Activated CD8-positive, alpha-beta T cell treated with anti-CD3 and anti-CD28 coated beads, Interleukin-2, amount 10 ng/mL, durations not matched to agents 7 days and 5 days (primary cell): ENCODE measurements at regions not wholly inside any gene's neighbourhood (a gene's known extent, or its start where the extent isn't known, plus 50 kb on each side); places are given as distances from the start of the nearest gene placed in this dataset.

Experiments used
- ATAC-seq: fragments of 150-1000 bp; cut with Tn5 transposase; one replicate; pipeline ENCODE4 v1.10.0; 2021; ENCODE audit warnings: moderate library complexity
- CTCF ChIA-PET: fragments of 350-600 bp; sonication (Branson Sonifier 250); formaldehyde crosslinking; loops from one replicate; lab custom pipeline; 2021; ENCODE audit warnings: antibody characterized with exemption; lab: Charles Lee
- POLR2A ChIA-PET: fragments of 350-600 bp; sonication (Branson Sonifier 250); formaldehyde crosslinking; loops from one replicate; lab custom pipeline; 2021; ENCODE audit warnings: antibody characterized with exemption; lab: Charles Lee
- DNase-seq: peaks from one replicate; pipeline ENCODE4 v3.0.0-alpha.2; 2020
- H3K27ac Mint-ChIP-seq: one replicate; pipeline ENCODE4 v1.8.0; 2021; ENCODE audit warnings: mild to moderate bottlenecking, mixed read lengths
- H3K27me3 Mint-ChIP-seq: one replicate; pipeline ENCODE4 v1.8.0; 2021; ENCODE audit warnings: low read depth, mixed read lengths
- H3K36me3 Mint-ChIP-seq: one replicate; pipeline ENCODE4 v1.8.0; 2021; ENCODE audit warnings: low read depth, mixed read lengths
- H3K4me1 Mint-ChIP-seq: one replicate; pipeline ENCODE4 v1.8.0; 2021; ENCODE audit warnings: low read depth, mixed read lengths
- H3K4me3 Mint-ChIP-seq: one replicate; pipeline ENCODE4 v1.8.0; 2021; ENCODE audit warnings: mild to moderate bottlenecking, mixed read lengths
- H3K9me3 Mint-ChIP-seq: one replicate; pipeline ENCODE4 v1.8.0; 2022; ENCODE audit warnings: mixed read lengths; ENCODE audit not compliant: insufficient read depth

- no peak for DNase-seq
- Mint-ChIP-seq H3K27ac (no peak overlapping the region), H3K4me1 (peaks cover 20% of the 10 kb centered on the region), H3K4me3 (no peak overlapping the region), H3K9me3 (no peaks in the 10 kb centered on the region), H3K36me3 (peaks cover 2% of the 10 kb centered on the region), H3K27me3 (no peaks in the 10 kb centered on the region)
- POLR2A ChIA-PET, result no interaction called here
- no peak for ATAC-seq
- CTCF ChIA-PET, result interaction anchor here (1.0 to 1.6 kb wide), 2 partner anchors 34 kb away, joined by 4 to 5 read pairs; no protein-coding TSS in a partner anchor
Measured at GRCh38 chr1:43039228-43040055, 80.8 kb upstream of the SLC2A1 start.

- H3K27me3 Mint-ChIP-seq, result no peaks in the 10 kb centered on the region
- H3K4me1 Mint-ChIP-seq, result peaks cover 28% of the 10 kb centered on the region
- ChIA-PET POLR2A (no interaction called here), CTCF (interaction anchor here (1.6 kb wide), 1 partner anchor 35 kb away, joined by 5 read pairs; no protein-coding TSS in a partner anchor)
- H3K36me3 Mint-ChIP-seq, result peaks cover 2% of the 10 kb centered on the region
- H3K4me3 Mint-ChIP-seq, result no peak overlapping the region
- H3K9me3 Mint-ChIP-seq, result no peaks in the 10 kb centered on the region
- DNase-seq, result no peak
- H3K27ac Mint-ChIP-seq, result no peak overlapping the region
- ATAC-seq, result no peak
Measured at GRCh38 chr1:43038232-43038935, 79.7 kb upstream of the SLC2A1 start.

GRCh38 chr1:43037466-43037865, 78.8 kb upstream of the SLC2A1 start:
- no peaks in the 10 kb centered on the region for H3K27me3 Mint-ChIP-seq
- H3K9me3 Mint-ChIP-seq, result no peaks in the 10 kb centered on the region
- H3K4me1 Mint-ChIP-seq, result peaks cover 22% of the 10 kb centered on the region
- DNase-seq (no peak), ATAC-seq (no peak)
- ChIA-PET CTCF (no interaction called here), POLR2A (interaction anchor here (0.6 kb wide), 1 partner anchor 331 kb away, joined by 3 read pairs; no protein-coding TSS in a partner anchor)
- H3K4me3 Mint-ChIP-seq, result no peak overlapping the region
- H3K27ac Mint-ChIP-seq, result no peak overlapping the region
- peaks cover 2% of the 10 kb centered on the region for H3K36me3 Mint-ChIP-seq

- Mint-ChIP-seq H3K4me3 (no peak overlapping the region), H3K27ac (peak overlapping the region; percentile 45), H3K27me3 (no peaks in the 10 kb centered on the region), H3K9me3 (no peaks in the 10 kb centered on the region), H3K4me1 (peaks cover 19% of the 10 kb centered on the region), H3K36me3 (peaks cover 2% of the 10 kb centered on the region)
- ChIA-PET POLR2A (no interaction called here), CTCF (no interaction called here)
- DNase-seq, result no peak
- no peak for ATAC-seq
Measured at GRCh38 chr1:43036932-43037331, 78.3 kb upstream of the SLC2A1 start.

- no peak overlapping the region for H3K4me3 Mint-ChIP-seq
- peak overlapping the region; percentile 63 for H3K27ac Mint-ChIP-seq
- peaks cover 19% of the 10 kb centered on the region for H3K4me1 Mint-ChIP-seq
- POLR2A ChIA-PET, result no interaction called here
- H3K36me3 Mint-ChIP-seq, result peaks cover 2% of the 10 kb centered on the region
- no peak for ATAC-seq
- H3K27me3 Mint-ChIP-seq, result no peaks in the 10 kb centered on the region
- no peaks in the 10 kb centered on the region for H3K9me3 Mint-ChIP-seq
- no peak for DNase-seq
- CTCF ChIA-PET, result interaction anchor here (3.4 kb wide), 1 partner anchor 37 kb away, joined by 13 read pairs; no protein-coding TSS in a partner anchor
Measured at GRCh38 chr1:43035821-43036741, 77.4 kb upstream of the SLC2A1 start.

GRCh38 chr1:43034778-43035177, 76.1 kb upstream of the SLC2A1 start:
- POLR2A ChIA-PET, result no interaction called here
- Mint-ChIP-seq H3K4me1 (peaks cover 19% of the 10 kb centered on the region), H3K36me3 (peaks cover 2% of the 10 kb centered on the region), H3K9me3 (no peaks in the 10 kb centered on the region), H3K4me3 (peak overlapping the region; percentile 42), H3K27me3 (no peaks in the 10 kb centered on the region), H3K27ac (peak overlapping the region; percentile 96)
- peak; percentile 75 for ATAC-seq
- peak; percentile 25 for DNase-seq
- CTCF ChIA-PET, result interaction anchor here (0.9 to 3.4 kb wide), 3 partner anchors 39 to 121 kb away, joined by 3 to 13 read pairs (median 7); no protein-coding TSS in a partner anchor

GRCh38 chr1:43034195-43034658, 75.6 kb upstream of the SLC2A1 start:
- peak; percentile 30 for ATAC-seq
- ChIA-PET CTCF (interaction anchor here (0.9 to 3.4 kb wide), 5 partner anchors 11 to 256 kb away, joined by 3 to 13 read pairs (median 3); no protein-coding TSS in a partner anchor), POLR2A (no interaction called here)
- H3K9me3 Mint-ChIP-seq, result no peaks in the 10 kb centered on the region
- H3K27ac Mint-ChIP-seq, result peak overlapping the region; percentile 96
- no peaks in the 10 kb centered on the region for H3K27me3 Mint-ChIP-seq
- no peak overlapping the region for H3K4me3 Mint-ChIP-seq
- H3K4me1 Mint-ChIP-seq, result peaks cover 19% of the 10 kb centered on the region
- peaks cover 2% of the 10 kb centered on the region for H3K36me3 Mint-ChIP-seq
- no peak for DNase-seq

- H3K27me3 Mint-ChIP-seq, result peaks cover 3% of the 10 kb centered on the region
- H3K27ac Mint-ChIP-seq, result no peak overlapping the region
- DNase-seq (no peak), ATAC-seq (no peak)
- ChIA-PET POLR2A (interaction anchor here (0.7 kb wide), 1 partner anchor 692 kb away, joined by 3 read pairs; no protein-coding TSS in a partner anchor), CTCF (no interaction called here)
- peaks cover 19% of the 10 kb centered on the region for H3K4me1 Mint-ChIP-seq
- peaks cover 2% of the 10 kb centered on the region for H3K36me3 Mint-ChIP-seq
- H3K9me3 Mint-ChIP-seq, result no peaks in the 10 kb centered on the region
- no peak overlapping the region for H3K4me3 Mint-ChIP-seq
Measured at GRCh38 chr1:43031316-43032203, 72.9 kb upstream of the SLC2A1 start.

- no peaks in the 10 kb centered on the region for H3K9me3 Mint-ChIP-seq
- CTCF ChIA-PET, result no interaction called here
- no peak overlapping the region for H3K27ac Mint-ChIP-seq
- POLR2A ChIA-PET, result no interaction called here
- no peak overlapping the region for H3K4me3 Mint-ChIP-seq
- peaks cover 5% of the 10 kb centered on the region for H3K27me3 Mint-ChIP-seq
- no peak for ATAC-seq
- H3K36me3 Mint-ChIP-seq, result no peaks in the 10 kb centered on the region
- DNase-seq, result no peak
- H3K4me1 Mint-ChIP-seq, result no peaks in the 10 kb centered on the region
Measured at GRCh38 chr1:43024905-43025304, 66.2 kb upstream of the SLC2A1 start.

- Mint-ChIP-seq H3K4me3 (no peak overlapping the region), H3K4me1 (no peaks in the 10 kb centered on the region), H3K27ac (no peak overlapping the region), H3K27me3 (peaks cover 10% of the 10 kb centered on the region), H3K9me3 (no peaks in the 10 kb centered on the region), H3K36me3 (no peaks in the 10 kb centered on the region)
- ATAC-seq, result no peak
- CTCF ChIA-PET, result interaction anchor here (0.8 kb wide), 1 partner anchor 52 kb away, joined by 3 read pairs; no protein-coding TSS in a partner anchor
- no peak for DNase-seq
- POLR2A ChIA-PET, result no interaction called here
Measured at GRCh38 chr1:43021547-43022474, 63.1 kb upstream of the SLC2A1 start.
